ENCODE measurements at regions not wholly inside any gene's neighbourhood (a gene's known extent, or its start where the extent isn't known, plus 50 kb on each side); places are given as distances from the start of the nearest gene placed in this dataset.

- TF ChIP-seq, protein P1, sequence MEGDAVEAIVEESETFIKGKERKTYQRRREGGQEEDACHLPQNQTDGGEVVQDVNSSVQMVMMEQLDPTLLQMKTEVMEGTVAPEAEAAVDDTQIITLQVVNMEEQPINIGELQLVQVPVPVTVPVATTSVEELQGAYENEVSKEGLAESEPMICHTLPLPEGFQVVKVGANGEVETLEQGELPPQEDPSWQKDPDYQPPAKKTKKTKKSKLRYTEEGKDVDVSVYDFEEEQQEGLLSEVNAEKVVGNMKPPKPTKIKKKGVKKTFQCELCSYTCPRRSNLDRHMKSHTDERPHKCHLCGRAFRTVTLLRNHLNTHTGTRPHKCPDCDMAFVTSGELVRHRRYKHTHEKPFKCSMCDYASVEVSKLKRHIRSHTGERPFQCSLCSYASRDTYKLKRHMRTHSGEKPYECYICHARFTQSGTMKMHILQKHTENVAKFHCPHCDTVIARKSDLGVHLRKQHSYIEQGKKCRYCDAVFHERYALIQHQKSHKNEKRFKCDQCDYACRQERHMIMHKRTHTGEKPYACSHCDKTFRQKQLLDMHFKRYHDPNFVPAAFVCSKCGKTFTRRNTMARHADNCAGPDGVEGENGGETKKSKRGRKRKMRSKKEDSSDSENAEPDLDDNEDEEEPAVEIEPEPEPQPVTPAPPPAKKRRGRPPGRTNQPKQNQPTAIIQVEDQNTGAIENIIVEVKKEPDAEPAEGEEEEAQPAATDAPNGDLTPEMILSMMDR (IDR thresholded peaks at IDR 0.05; ENCODE audit: extremely low read depth, insufficient read depth, missing control alignments) = no peak
- in situ Hi-C loops (cut with MboI; ENCODE audit: low pct_unique_long_range_greater_than_20kb, low sequenced_read_pairs, unreplicated experiment) = no loop called here
- no peak for DNase-seq (ENCODE audit: low spot score)
Observed at GRCh38 chr7:119377861-119378260, 895.1 kb upstream of the KCND2 start.

DNA sequence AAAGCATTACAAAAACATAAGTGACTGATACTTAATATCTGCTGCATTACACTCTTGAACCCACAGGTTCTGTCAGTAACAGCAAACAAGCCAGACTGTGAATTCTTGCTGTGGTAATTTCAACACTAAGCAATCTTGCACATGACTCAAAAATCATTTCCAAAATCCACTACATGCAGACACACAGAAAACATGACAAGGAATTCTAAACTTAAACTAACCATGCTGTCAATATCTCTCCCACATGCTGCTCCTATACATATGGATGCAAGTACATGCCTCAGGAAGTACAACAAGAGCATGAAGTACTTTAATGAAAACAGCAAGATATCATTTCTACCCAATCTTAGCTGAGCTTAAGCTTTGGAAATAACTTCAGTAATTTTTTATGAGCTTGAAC, 890.2 kb upstream of the KCND2 start:
- TF ChIP-seq, protein P1 (IDR thresholded peaks at IDR 0.05; ENCODE audit: extremely low read depth, insufficient read depth, missing control alignments) = no peak
- DNase-seq (ENCODE audit: low spot score) = no peak
- in situ Hi-C loops (cut with MboI; ENCODE audit: low pct_unique_long_range_greater_than_20kb, low sequenced_read_pairs, unreplicated experiment) = no loop called here

GRCh38 chr7:119395024-119395423, 878.0 kb upstream of the KCND2 start:
- in situ Hi-C loops (cut with MboI; ENCODE audit: low pct_unique_long_range_greater_than_20kb, low sequenced_read_pairs, unreplicated experiment) = no loop called here
- DNase-seq (ENCODE audit: low spot score) = no peak
- TF ChIP-seq, protein P1 (IDR thresholded peaks at IDR 0.05; ENCODE audit: extremely low read depth, insufficient read depth, missing control alignments) = no peak

- TF ChIP-seq, protein P1 (IDR thresholded peaks at IDR 0.05; ENCODE audit: extremely low read depth, insufficient read depth, missing control alignments) = no peak
Observed at GRCh38 chr7:119397156-119397555, 875.8 kb upstream of the KCND2 start.

GRCh38 chr7:119408596-119408995, 864.4 kb upstream of the KCND2 start:
- TF ChIP-seq, protein P1 (IDR thresholded peaks at IDR 0.05; ENCODE audit: extremely low read depth, insufficient read depth, missing control alignments) = no peak
- in situ Hi-C loops (cut with MboI; ENCODE audit: low pct_unique_long_range_greater_than_20kb, low sequenced_read_pairs, unreplicated experiment) = no loop called here
- no peak for DNase-seq (ENCODE audit: low spot score)

More at GRCh38 chr7:119397156-119397555, 875.8 kb upstream of the KCND2 start:
- DNase-seq (ENCODE audit: low spot score) = no peak
- in situ Hi-C loops (cut with MboI; ENCODE audit: low pct_unique_long_range_greater_than_20kb, low sequenced_read_pairs, unreplicated experiment) = no loop called here

GRCh38 chr7:119413314-119413805, 859.6 kb upstream of the KCND2 start:
- TF ChIP-seq, protein P1 (IDR thresholded peaks at IDR 0.05; ENCODE audit: extremely low read depth, insufficient read depth, missing control alignments) = no peak
- in situ Hi-C loops (cut with MboI; ENCODE audit: low pct_unique_long_range_greater_than_20kb, low sequenced_read_pairs, unreplicated experiment) = no loop called here

GRCh38 chr7:119415682-119416081, 857.3 kb upstream of the KCND2 start:
- TF ChIP-seq, protein P1 (IDR thresholded peaks at IDR 0.05; ENCODE audit: extremely low read depth, insufficient read depth, missing control alignments) = no peak
- no peak for DNase-seq (ENCODE audit: low spot score)
- in situ Hi-C loops (cut with MboI; ENCODE audit: low pct_unique_long_range_greater_than_20kb, low sequenced_read_pairs, unreplicated experiment) = no loop called here

More at GRCh38 chr7:119413314-119413805, 859.6 kb upstream of the KCND2 start:
- DNase-seq (ENCODE audit: low spot score) = no peak

Data from GM13977 (cell line).